HG03558 (cell line): ENCODE measurements at regions not wholly inside any gene's neighbourhood (a gene's known extent, or its start where the extent isn't known, plus 50 kb on each side); places are given as distances from the start of the nearest gene placed in this dataset.
"Not testable (repeated sequence)": the region's sequence is repeated elsewhere in the genome, so short reads cannot be mapped to it uniquely, and the experiment has no call there.

ENCODE experiments used
- ATAC-seq: cut with Tn5 transposase; IDR thresholded peaks from one replicate; pipeline ENCODE4 v1.9.1; 2021; ENCODE audit warnings: moderate number of reproducible peaks; ENCODE audit not compliant: unreplicated experiment; ENCODE audit errors: extremely low read depth

DNA sequence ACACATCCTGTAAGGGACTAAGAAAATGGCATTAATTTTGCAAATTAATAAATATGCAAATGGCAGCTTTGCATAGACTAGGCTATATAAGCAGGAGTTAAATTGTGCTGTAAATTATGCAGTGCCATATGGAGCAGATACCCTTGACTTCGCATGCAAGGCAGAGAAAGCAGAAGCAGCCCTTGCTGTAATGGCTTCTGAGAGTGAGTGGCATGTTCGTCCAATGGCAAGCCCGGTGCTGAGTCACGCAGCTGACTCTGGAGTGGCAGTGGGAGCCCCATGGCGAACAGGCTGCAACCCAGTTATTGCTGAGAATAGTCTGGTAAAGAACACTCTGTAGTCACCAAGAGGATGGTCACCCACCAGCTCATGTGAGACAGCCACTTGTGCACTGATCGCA, 1186.5 kb downstream of the TYW1 start:
- ATAC-seq = no peak

GRCh38 chr7:68185631-68186456, 1189.2 kb downstream of the TYW1 start:
- no peak for ATAC-seq

DNA sequence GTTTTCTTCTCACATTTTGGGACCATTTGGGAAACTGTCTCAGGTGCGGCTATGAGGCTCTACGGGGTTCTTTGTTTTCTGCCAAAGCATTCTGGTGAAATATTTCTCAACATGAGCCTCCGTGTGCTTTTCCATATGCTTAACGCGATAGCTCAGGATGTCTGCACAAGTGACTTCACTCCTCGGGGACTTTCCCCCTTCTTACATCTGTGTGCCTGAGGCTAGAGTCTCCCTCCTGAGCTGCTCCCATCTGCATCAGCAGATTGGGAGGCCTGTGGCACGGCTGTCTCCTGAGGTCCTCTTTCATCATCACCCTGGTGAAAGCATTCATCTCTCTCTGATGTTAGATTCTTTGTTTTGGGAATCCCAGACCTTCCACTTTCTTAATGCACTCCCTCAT, 1190.9 kb downstream of the TYW1 start:
- ATAC-seq = no peak

- ATAC-seq = no peak
Measured at GRCh38 chr7:68192941-68193340, 1196.3 kb downstream of the TYW1 start.

GRCh38 chr7:68195642-68196041, 1199.0 kb downstream of the TYW1 start:
- not testable (repeated sequence) for ATAC-seq

DNA sequence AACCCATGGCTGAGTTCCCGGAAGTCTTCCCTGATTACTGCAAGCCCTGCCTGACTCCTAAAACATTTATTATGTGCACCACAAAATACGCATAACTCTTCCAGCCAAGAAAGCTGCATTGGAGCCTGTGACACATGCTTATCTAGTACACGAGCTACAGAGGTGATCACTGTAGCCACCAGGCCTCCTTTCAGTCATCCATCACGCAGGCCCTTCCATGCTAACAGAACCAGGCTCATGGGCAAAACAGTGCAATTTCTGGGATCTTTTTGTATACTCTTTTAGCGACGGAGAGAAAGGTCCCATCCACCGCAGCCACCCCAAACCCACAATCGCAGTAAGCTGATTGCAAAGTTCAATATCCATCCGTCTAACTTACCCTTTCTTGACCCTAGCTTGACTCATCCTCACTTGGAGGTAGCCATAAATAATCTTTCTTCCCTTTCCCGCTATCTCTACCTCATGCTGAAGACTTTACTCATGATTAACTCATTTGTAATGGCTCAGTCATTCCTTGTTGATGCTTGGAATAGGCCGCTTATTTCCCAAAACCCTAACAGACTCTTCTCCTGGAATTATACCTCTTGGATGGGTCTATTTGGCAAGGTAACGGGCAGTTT, 1203.5 kb downstream of the TYW1 start:
- ATAC-seq = no peak

- no peak for ATAC-seq
Measured at GRCh38 chr7:68203251-68203650, 1206.6 kb downstream of the TYW1 start.

GRCh38 chr7:68205826-68206225, 1209.2 kb downstream of the TYW1 start:
- ATAC-seq = no peak

DNA sequence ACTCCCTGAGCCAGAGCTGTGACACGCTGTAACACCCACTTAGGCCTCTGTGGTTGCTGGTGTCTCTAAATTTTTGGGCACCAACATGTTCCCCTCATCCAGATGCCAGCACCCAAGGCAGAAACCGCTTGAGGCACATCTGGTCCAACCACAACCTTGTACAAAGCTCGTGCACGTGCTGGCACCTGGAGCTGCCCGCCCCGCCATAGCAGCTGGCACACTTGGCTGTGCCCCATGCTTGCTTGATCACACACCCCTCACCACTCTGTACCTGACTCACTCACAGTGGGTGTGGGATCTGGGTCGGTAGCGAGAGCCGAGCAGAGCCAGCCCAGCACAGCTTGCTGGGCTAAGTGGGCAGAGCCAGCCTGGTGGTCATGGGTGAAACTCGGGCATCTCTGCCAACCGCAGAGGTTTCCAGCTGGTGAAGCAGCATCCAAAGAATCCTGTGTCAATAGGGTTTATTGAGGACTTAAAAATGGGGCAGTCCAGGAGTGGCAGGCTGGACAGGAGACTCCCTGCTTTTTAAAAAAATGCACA, 1210.4 kb downstream of the TYW1 start:
- ATAC-seq = no peak

DNA sequence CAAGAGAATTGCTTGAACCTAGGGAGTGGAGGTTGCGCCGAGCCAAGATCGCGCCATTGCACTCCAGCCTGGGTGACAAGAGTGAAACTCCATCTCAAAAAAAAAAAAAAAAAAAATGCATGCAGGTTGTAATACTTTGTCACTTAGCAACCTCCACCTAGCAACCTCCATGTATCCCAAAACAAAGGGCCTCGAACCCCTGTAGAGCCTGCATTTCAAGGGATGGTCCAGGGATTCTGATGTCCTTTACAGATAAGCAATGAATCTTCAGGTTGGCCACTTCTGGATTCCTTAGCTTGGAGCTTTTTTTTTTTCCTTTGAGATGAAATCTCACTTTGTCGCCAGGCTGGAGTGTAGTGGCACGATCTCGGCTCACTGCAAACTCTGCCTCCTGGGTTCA, 1211.0 kb downstream of the TYW1 start:
- no peak for ATAC-seq

DNA sequence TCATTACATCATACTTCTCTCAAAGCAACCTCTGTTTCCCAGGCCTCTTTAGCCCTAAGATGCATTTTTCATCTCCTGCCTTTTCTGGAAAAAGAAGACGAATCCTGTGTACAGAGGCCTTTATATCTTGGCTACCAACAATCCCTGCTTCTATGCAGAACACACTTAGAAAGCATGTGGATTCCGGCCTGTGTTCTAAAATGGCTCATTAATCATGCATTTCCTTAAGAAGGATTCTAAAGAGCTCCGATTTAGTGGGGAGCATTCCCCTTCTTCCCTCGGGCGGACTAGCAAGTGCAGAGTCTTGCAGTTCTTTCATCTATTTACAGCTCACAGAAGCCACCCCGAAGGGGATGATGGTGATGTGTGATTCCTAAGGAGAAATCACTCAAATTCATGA, 1212.9 kb downstream of the TYW1 start:
- ATAC-seq = no peak

- no peak for ATAC-seq
Measured at GRCh38 chr7:68213838-68214237, 1217.2 kb downstream of the TYW1 start.

DNA sequence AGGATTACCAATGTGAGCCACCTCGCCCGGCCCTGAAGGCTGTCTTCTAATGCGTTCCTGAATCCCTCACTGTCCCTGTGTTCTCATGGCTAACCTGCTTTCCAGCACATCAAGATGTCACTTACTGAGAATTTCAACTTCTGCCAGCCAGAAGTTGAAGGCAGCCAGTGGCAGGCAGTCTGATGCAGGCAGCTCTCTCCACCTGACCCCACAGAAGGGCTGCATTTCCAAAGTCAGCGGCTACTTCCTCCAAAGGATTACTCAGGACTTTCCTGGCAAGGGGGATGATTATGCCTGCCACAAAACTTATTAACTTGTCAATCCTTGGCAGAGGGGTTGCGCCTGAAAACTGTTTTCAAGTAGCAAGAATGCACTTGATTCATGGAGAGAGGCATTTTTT, 1219.4 kb downstream of the TYW1 start:
- ATAC-seq = no peak

DNA sequence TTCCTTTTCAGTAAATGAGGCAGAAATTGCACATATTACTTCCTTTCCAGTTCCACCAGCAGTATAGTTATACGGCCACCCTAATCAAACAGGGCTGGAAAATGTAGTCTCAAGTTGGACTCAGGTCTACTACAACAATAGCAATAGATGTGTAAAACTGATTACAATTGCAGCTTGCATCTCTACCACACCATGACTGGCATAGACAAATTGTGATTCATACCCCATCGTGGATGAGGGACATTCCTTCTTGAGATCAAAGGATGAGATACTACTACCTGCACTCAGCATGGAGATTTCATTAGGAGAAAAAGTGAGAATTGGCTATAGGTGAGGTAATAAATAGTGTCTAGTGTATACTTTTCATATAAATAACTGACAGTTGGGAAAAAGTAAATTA, 1220.8 kb downstream of the TYW1 start:
- no peak for ATAC-seq

DNA sequence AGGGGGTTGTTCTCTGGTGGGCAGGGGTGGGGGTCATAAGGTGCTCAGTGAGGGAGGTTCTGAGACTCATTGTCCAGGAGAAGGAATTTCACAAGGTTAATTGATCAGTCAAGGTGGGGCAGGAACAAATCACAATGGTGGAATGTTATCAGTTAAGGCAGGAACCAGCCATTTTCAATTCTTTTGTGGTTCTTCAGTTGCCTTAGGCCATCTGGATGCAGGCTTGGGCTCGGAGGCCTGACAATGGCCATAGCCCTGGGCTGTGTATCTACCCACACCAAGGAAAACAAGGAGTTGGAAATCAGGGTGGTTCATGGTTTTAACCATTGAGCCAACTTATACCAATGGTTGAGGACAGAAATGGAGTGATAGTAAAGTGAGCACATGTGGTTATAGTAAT, 1221.8 kb downstream of the TYW1 start:
- ATAC-seq = no peak

DNA sequence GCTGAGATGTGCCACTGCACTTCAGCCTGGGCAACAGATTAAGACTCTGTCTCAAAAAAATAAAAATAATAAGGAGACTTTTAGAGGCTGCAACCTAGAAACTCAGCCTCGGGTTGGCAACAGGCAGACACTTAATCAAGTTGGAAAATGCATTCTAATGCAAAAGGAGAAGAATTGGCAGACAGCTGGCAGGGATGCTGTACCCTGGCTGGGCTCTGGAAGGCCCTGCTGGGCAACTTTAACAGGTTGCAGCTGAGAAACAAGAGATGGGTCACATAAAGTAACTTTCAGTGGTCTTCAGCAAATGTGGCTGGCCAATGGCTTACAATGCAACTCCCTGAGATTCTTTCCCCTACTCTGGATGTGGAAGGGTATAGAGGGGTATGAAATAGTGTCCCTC, 1225.7 kb downstream of the TYW1 start:
- ATAC-seq = no peak

DNA sequence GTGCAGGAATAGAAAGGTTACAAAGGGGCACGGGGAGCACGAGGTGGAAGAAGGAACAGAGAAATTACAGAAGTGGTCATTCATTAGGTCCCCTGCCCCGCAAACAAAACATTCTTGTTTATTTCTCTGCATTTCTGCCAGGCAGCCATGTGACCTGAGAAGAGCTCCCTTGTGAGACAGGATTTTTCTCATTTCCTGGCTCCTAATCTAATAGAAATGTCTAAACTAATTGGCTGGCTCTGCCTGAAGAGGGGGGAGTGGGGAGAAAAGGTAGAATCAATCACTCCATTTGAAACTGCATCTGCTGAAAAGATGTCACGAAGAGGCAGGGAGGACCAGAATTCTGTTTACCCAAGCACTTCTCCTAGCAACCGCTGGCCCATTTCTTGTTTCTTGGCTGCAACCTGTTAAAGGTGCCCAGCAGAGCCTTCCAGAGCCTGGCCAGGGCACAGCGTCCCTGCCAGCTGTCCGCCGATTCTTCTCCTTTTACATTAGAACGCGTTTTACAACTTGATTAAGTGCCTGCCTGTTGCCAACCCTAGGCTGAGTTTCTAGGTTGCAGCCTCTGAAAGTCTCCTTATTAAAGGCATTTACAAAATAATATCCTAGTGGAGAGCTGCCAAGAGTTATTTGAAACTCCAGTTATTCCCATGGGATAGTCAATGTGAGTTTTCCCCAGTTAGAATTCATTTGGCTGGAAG, 1227.6 kb downstream of the TYW1 start:
- no peak for ATAC-seq

DNA sequence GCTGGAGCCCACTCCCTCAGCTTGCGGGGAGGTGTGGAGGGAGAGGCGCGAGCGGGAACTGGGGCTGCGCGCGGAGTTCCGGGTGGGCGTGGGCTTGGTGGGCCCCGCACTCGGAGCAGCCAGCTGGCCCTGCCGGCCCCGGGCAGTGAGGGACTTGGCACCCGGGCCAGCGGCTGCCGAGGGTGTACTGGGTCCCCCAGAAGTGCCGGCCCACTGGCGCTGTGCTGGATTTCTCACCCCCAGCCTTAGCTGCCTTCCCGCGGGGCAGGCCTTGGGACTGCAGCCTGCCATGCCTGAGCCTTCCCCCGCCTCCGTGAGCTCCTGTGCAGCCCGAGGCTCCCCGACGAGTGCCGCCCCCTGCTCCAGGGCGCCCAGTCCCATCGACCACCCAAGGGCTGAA, 1234.4 kb downstream of the TYW1 start:
- ATAC-seq = not testable (repeated sequence)

- no peak for ATAC-seq
Measured at GRCh38 chr7:68235937-68236336, 1239.3 kb downstream of the TYW1 start.

DNA sequence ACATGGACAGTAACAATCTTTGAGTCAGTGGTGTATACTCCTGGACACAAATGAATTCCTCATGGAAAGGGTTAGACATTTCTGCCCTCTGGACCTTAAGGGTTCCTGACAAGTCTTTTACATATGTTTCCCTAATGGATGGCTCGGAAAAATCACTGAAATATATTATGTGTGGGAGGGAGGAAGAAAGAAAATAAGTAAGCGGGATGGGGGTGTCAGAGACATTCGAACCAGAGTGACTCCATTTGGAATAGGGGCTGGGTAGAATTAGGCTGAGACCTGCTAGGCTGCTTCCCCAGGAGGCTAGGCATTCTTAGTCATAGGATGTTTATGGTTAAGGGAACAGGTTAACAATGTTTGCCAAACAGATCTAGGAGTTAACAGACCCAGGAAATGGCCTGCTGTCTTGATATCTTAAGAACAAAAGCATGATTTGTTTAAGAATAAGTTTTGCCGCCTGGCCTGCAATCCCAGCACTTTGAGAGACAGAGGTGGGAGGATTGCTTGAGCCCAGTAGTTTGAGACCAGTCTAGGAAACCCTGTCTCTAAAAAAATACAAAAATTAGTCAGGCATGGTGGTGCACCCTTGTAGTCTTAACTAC, 1241.7 kb downstream of the TYW1 start:
- no peak for ATAC-seq

- no peak for ATAC-seq
Measured at GRCh38 chr7:68243128-68243527, 1246.5 kb downstream of the TYW1 start.
